ENCODE measurements at regions not wholly inside any gene's neighbourhood (a gene's known extent, or its start where the extent isn't known, plus 50 kb on each side); places are given as distances from the start of the nearest gene placed in this dataset.
"Not testable (repeated sequence)": the region's sequence is repeated elsewhere in the genome, so short reads cannot be mapped to it uniquely, and the experiment has no call there.

- 18% methylated on average over 11 of the region's 11 CpGs for WGBS, 2 donors
- intact Hi-C loops (cut with DNase I): loop anchor here in 4 of 10 donors (5.0 to 10.0 kb wide), 2 partner anchors 311 to 314 kb away; no protein-coding TSS in a partner anchor
These were observed 78.0 kb upstream of the DRD5 start for GRCh38 chr4:9703391-9703790.

GRCh38 chr4:9704126-9704525 lies 77.3 kb upstream of the DRD5 start:
- not testable (repeated sequence) for H3K36me3 ChIP-seq, ATAC-seq, H3K9me3 ChIP-seq, H3K27ac ChIP-seq, H3K27me3 ChIP-seq, H3K4me3 ChIP-seq, H3K4me1 ChIP-seq, DNase-seq
- intact Hi-C loops (cut with DNase I): loop anchor here in 4 of 10 donors (5.0 to 10.0 kb wide), 2 partner anchors 311 to 313 kb away; no protein-coding TSS in a partner anchor
- 89 to 90% methylated on average over 6 of the region's 6 CpGs for WGBS, 2 donors

More at GRCh38 chr4:9703391-9703790, 78.0 kb upstream of the DRD5 start:
- no peak for ATAC-seq
- H3K36me3 ChIP-seq: no peaks in the 10 kb centered on the region
- H3K4me3 ChIP-seq: no peak overlapping the region
- H3K4me1 ChIP-seq: no peaks in the 10 kb centered on the region
- peak; percentile 37 to 43 for DNase-seq
- H3K9me3 ChIP-seq: no peaks in the 10 kb centered on the region
- H3K27me3 ChIP-seq: peaks cover 0 to 7% (median 0%) of the 10 kb centered on the region in 7 donors
- TF ChIP-seq CTCF (IDR thresholded peaks at IDR 0.05): peak; percentile 28 to 76 (median 66)
- H3K27ac ChIP-seq: no peak overlapping the region

GRCh38 chr4:9704551-9705332 lies 76.7 kb upstream of the DRD5 start:
- Histone ChIP-seq H3K9me3 (no peaks in the 10 kb centered on the region), H3K36me3 (no peaks in the 10 kb centered on the region), H3K4me1 (no peaks in the 10 kb centered on the region), H3K4me3 (no peak overlapping the region), H3K27me3 (peaks cover 0 to 7% (median 0%) of the 10 kb centered on the region in 7 donors), H3K27ac (no peak overlapping the region)
- DNase-seq (no peak), ATAC-seq (no peak)
- WGBS, 2 donors: 80 to 84% methylated on average over 13 of the region's 13 CpGs
- intact Hi-C loops (cut with DNase I): loop anchor here in 4 of 10 donors (5.0 to 10.0 kb wide), 2 partner anchors 310 to 313 kb away; no protein-coding TSS in a partner anchor
- TF ChIP-seq CTCF (IDR thresholded peaks at IDR 0.05): no peak

GRCh38 chr4:9707281-9707680 lies 74.2 kb upstream of the DRD5 start:
- not testable (repeated sequence) for H3K27me3 ChIP-seq, H3K4me1 ChIP-seq, H3K9me3 ChIP-seq, H3K27ac ChIP-seq, H3K36me3 ChIP-seq, DNase-seq, ATAC-seq, H3K4me3 ChIP-seq
- WGBS, 2 donors: 55 to 72% methylated on average over 10 of the region's 10 CpGs
- intact Hi-C loops (cut with DNase I): loop anchor here in 1 of 10 donors (10.0 kb wide), 1 partner anchor 308 kb away; no protein-coding TSS in a partner anchor

- WGBS, 2 donors: 92 to 93% methylated on average over 11 to 15 of the region's 15 CpGs
- not testable (repeated sequence) for H3K9me3 ChIP-seq, H3K36me3 ChIP-seq, ATAC-seq, H3K27ac ChIP-seq, H3K4me3 ChIP-seq, H3K4me1 ChIP-seq, DNase-seq, H3K27me3 ChIP-seq
- intact Hi-C loops (cut with DNase I): loop anchor here in 1 of 10 donors (10.0 kb wide), 1 partner anchor 307 kb away; no protein-coding TSS in a partner anchor
These were observed 73.5 kb upstream of the DRD5 start for GRCh38 chr4:9707936-9708335.

GRCh38 chr4:9709724-9710123 lies 71.7 kb upstream of the DRD5 start:
- 93 to 95% methylated on average over 11 of the region's 11 CpGs for WGBS, 2 donors
- H3K4me1 ChIP-seq: no peaks in the 10 kb centered on the region
- no peaks in the 10 kb centered on the region for H3K9me3 ChIP-seq
- peaks cover 0 to under 1% (median 0%) of the 10 kb centered on the region in 7 donors for H3K27me3 ChIP-seq
- no peak for TF ChIP-seq CTCF (IDR thresholded peaks at IDR 0.05)
- no peaks in the 10 kb centered on the region for H3K36me3 ChIP-seq
- no peak for DNase-seq
- intact Hi-C loops (cut with DNase I): loop anchor here in 1 of 10 donors (10.0 kb wide), 1 partner anchor 305 kb away; no protein-coding TSS in a partner anchor
- H3K27ac ChIP-seq: no peak overlapping the region
- no peak overlapping the region for H3K4me3 ChIP-seq
- no peak for ATAC-seq

- H3K36me3 ChIP-seq; DNase-seq; H3K27me3 ChIP-seq; H3K9me3 ChIP-seq; H3K27ac ChIP-seq; ATAC-seq; H3K4me1 ChIP-seq; H3K4me3 ChIP-seq; intact Hi-C loops (cut with DNase I): not testable (repeated sequence)
- WGBS, 2 donors: 95 to 97% methylated on average over 2 of the region's 2 CpGs
These were observed 66.2 kb upstream of the DRD5 start for GRCh38 chr4:9715271-9715670.

Measured in heart right ventricle (tissue), 16 donors.